K562 (cell line): ENCODE measurements at regions not wholly inside any gene's neighbourhood (a gene's known extent, or its start where the extent isn't known, plus 50 kb on each side); places are given as distances from the start of the nearest gene placed in this dataset.

Experiments used
- ATF4 ChIP-seq: fragments of 450-650 bp; formaldehyde crosslinking; IDR thresholded peaks from 2 replicates; pipeline ENCODE4 v1.4.0; 2022; ENCODE audit warnings: mild to moderate bottlenecking, moderate library complexity
- MGA ChIP-seq: fragments of 450-650 bp; IDR thresholded peaks from 2 replicates; pipeline ENCODE4 v1.6.1; 2016; ENCODE audit warnings: mild to moderate bottlenecking, moderate library complexity
- ZBTB11 ChIP-seq, 3 experiments: fragments of 200-800 bp in 1 of 3; fragments of 250-450 bp in 1 of 3; fragments of 450-650 bp in 1 of 3; sonication (Bioruptor Pico) in 1 of 3; sonication (Bioruptor generic) in 1 of 3; formaldehyde crosslinking in 1 of 3; IDR thresholded peaks; 2 replicates each; pipeline versions ENCODE4 v1.6.1 to v1.8.0; 2016 to 2022; ENCODE audit warnings: mild to moderate bottlenecking in 2 of 3, missing genetic modification characterization in 2 of 3, missing compliant biosample characterization in 1 of 3, moderate library complexity in 1 of 3
- ZNF12 ChIP-seq: sonication (generic); formaldehyde crosslinking; IDR thresholded peaks from 2 replicates; pipeline ENCODE4 v1.4.0; 2020; ENCODE audit warnings: mild to moderate bottlenecking, missing genetic modification reagents
- TF ChIP-seq, protein P1 (sequence below): fragments of 250-450 bp; sonication (Bioruptor Pico); IDR thresholded peaks from 2 replicates; pipeline ENCODE4 v1.4.0; 2020; ENCODE audit warnings: mild to moderate bottlenecking, moderate library complexity

- TF ChIP-seq MGA (no peak), ZBTB11 (CRISPR knock-in tag; IDR thresholded peaks at IDR 0.05) (no peak), ZNF12 (CRISPR knock-in tag) (no peak), ATF4 (CRISPR knock-in tag) (no peak)
- TF ChIP-seq, protein P1, sequence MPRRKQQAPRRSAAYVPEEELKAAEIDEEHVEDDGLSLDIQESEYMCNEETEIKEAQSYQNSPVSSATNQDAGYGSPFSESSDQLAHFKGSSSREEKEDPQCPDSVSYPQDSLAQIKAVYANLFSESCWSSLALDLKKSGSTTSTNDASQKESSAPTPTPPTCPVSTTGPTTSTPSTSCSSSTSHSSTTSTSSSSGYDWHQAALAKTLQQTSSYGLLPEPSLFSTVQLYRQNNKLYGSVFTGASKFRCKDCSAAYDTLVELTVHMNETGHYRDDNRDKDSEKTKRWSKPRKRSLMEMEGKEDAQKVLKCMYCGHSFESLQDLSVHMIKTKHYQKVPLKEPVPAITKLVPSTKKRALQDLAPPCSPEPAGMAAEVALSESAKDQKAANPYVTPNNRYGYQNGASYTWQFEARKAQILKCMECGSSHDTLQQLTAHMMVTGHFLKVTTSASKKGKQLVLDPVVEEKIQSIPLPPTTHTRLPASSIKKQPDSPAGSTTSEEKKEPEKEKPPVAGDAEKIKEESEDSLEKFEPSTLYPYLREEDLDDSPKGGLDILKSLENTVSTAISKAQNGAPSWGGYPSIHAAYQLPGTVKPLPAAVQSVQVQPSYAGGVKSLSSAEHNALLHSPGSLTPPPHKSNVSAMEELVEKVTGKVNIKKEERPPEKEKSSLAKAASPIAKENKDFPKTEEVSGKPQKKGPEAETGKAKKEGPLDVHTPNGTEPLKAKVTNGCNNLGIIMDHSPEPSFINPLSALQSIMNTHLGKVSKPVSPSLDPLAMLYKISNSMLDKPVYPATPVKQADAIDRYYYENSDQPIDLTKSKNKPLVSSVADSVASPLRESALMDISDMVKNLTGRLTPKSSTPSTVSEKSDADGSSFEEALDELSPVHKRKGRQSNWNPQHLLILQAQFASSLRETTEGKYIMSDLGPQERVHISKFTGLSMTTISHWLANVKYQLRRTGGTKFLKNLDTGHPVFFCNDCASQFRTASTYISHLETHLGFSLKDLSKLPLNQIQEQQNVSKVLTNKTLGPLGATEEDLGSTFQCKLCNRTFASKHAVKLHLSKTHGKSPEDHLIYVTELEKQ (CRISPR knock-in tag), result no peak
These were observed 304.4 kb upstream of the JAG1 start (continued) for GRCh38 chr20:10978019-10978702.
